ENCODE measurements at regions not wholly inside any gene's neighbourhood (a gene's known extent, or its start where the extent isn't known, plus 50 kb on each side); places are given as distances from the start of the nearest gene placed in this dataset.
A peak's percentile ranks its signal among the peaks of the same experiment; 100 is the strongest.
"Not testable (repeated sequence)": the region's sequence is repeated elsewhere in the genome, so short reads cannot be mapped to it uniquely, and the experiment has no call there.

- Histone ChIP-seq H3K27ac (peak overlapping the region; percentile 79 to 81), H3K4me3 (no peak overlapping the region), H3K4me1 (peaks cover 4 to 19% of the 10 kb centered on the region in 2 donors), H3K9me3 (peaks cover 0 to 9% of the 10 kb centered on the region in 2 donors), H3K27me3 (no peaks in the 10 kb centered on the region), H3K36me3 (no peaks in the 10 kb centered on the region)
- no peak for TF ChIP-seq CTCF (IDR thresholded peaks at IDR 0.05)
- intact Hi-C loops (cut with DNase I): loop anchor here (5.0 kb wide), 1 partner anchor 59 kb away; the partner anchor contains the start of gene ZSWIM5
- DNase-seq (ENCODE audit: low spot score in 2 of 2): peak in 1 of 2 donors; percentile 69
Observed at GRCh38 chr1:45266151-45266801, 59.9 kb upstream of the ZSWIM5 start.

GRCh38 chr1:45268310-45268709 is 58.4 kb upstream of the HPDL start:
- intact Hi-C loops (cut with DNase I): loop anchor here (5.0 kb wide), 1 partner anchor 61 kb away; the partner anchor contains the start of gene ZSWIM5
- peaks cover 4 to 19% of the 10 kb centered on the region in 2 donors for H3K4me1 ChIP-seq
- H3K36me3 ChIP-seq; H3K9me3 ChIP-seq; H3K4me3 ChIP-seq; H3K27me3 ChIP-seq; DNase-seq (ENCODE audit: low spot score in 2 of 2); H3K27ac ChIP-seq: not testable (repeated sequence)

- H3K4me1 ChIP-seq; H3K36me3 ChIP-seq; H3K4me3 ChIP-seq; intact Hi-C loops (cut with DNase I); DNase-seq (ENCODE audit: low spot score in 2 of 2); H3K9me3 ChIP-seq; H3K27ac ChIP-seq; H3K27me3 ChIP-seq: not testable (repeated sequence)
Observed at GRCh38 chr1:45272267-45272666, 54.4 kb upstream of the HPDL start.

GRCh38 chr1:45272913-45273371 is 53.8 kb upstream of the HPDL start:
- Histone ChIP-seq H3K9me3 (no peaks in the 10 kb centered on the region), H3K4me1 (no peaks in the 10 kb centered on the region), H3K36me3 (no peaks in the 10 kb centered on the region), H3K4me3 (no peak overlapping the region), H3K27me3 (no peaks in the 10 kb centered on the region), H3K27ac (no peak overlapping the region)
- TF ChIP-seq CTCF (IDR thresholded peaks at IDR 0.05): no peak
- intact Hi-C loops (cut with DNase I): no loop called here
- DNase-seq (ENCODE audit: low spot score in 2 of 2): no peak

- no peak for DNase-seq (ENCODE audit: low spot score in 2 of 2)
- Histone ChIP-seq H3K27ac (no peak overlapping the region), H3K36me3 (no peaks in the 10 kb centered on the region), H3K9me3 (no peaks in the 10 kb centered on the region), H3K4me3 (no peak overlapping the region), H3K27me3 (no peaks in the 10 kb centered on the region), H3K4me1 (no peaks in the 10 kb centered on the region)
- intact Hi-C loops (cut with DNase I): no loop called here
- TF ChIP-seq CTCF (IDR thresholded peaks at IDR 0.05): no peak
Observed at GRCh38 chr1:45275054-45275453, 51.6 kb upstream of the HPDL start.
